ENCODE measurements at regions not wholly inside any gene's neighbourhood (a gene's known extent, or its start where the extent isn't known, plus 50 kb on each side); places are given as distances from the start of the nearest gene placed in this dataset.

DNA sequence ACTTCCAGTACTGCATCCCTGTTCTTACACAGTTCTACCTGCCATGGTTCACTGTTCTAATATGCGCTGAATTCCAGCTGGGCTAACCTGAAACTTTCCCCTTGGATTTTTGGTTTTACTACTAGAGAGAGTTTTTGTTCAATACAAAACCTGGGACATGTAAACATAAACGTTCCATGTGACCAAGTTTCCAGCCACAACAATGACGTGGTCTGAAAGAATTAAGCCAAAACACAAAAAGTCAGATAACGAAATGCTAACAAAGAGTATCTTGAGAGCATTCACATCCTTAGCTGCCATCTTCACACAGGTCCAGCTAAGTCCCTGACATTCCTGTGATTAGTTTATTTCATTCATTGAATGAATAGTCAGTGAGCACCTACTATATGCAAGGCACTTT, 467.0 kb upstream of the PKDCC start:
- Histone ChIP-seq H3K27ac (replicated peaks; ENCODE audit: low read length) (no peak overlapping the region), H3K4me1 (ENCODE audit: control insufficient read depth in 2 of 2, insufficient read depth in 1 of 2, low read depth in 1 of 2, low read length in 2 of 2) (no peaks in the 10 kb centered on the region), H4K91ac (ENCODE audit: low read depth, low read length, poor library complexity) (no peak overlapping the region), H3K4ac (ENCODE audit: low read length) (no peak overlapping the region), H2AK5ac (ENCODE audit: low read depth, low read length) (no peak overlapping the region), H2BK5ac (ENCODE audit: low read length) (no peak overlapping the region), H3K4me2 (ENCODE audit: insufficient read depth, low read length, poor library complexity, severe bottlenecking) (no peak overlapping the region), H3K18ac (ENCODE audit: low read length) (no peak overlapping the region), H2AFZ (ENCODE audit: low read length) (no peak overlapping the region), H3K79me1 (ENCODE audit: low read depth, low read length) (no peaks in the 10 kb centered on the region), H3K9ac (ENCODE audit: low read depth, low read length, poor library complexity) (no peak overlapping the region), H3K27me3 (ENCODE audit: control insufficient read depth in 3 of 3, insufficient read depth in 3 of 3, low read depth in 1 of 3, low read length in 3 of 3) (no peaks in the 10 kb centered on the region), H3K23ac (ENCODE audit: low read depth, low read length, poor library complexity) (no peak overlapping the region), H3K14ac (ENCODE audit: low read length) (no peak overlapping the region), H2BK15ac (ENCODE audit: low read length) (no peak overlapping the region), H4K8ac (ENCODE audit: low read depth, low read length) (no peak overlapping the region), H3K9me3 (replicated peaks in 1 of 2; ENCODE audit: control insufficient read depth in 2 of 2, insufficient read depth in 1 of 2, low read depth in 1 of 2, low read length in 2 of 2) (no peaks in the 10 kb centered on the region), H2BK120ac (ENCODE audit: low read depth, low read length) (no peak overlapping the region), H3K36me3 (replicated peaks in 1 of 2; ENCODE audit: control insufficient read depth in 2 of 2, insufficient read depth in 2 of 2, low read length in 2 of 2) (no peaks in the 10 kb centered on the region), H3K4me3 (ENCODE audit: low read length in 2 of 2) (no peak overlapping the region), H2BK12ac (ENCODE audit: low read length) (no peak overlapping the region)
- DNase-seq (ENCODE audit: low spot score): no peak
- no CpG with 5 or more reads among the region's 4 CpGs for WGBS, 2 donors (ENCODE audit: extremely low coverage in 2 of 2, insufficient read length in 2 of 2, insufficient replicate concordance in 1 of 2)

DNA sequence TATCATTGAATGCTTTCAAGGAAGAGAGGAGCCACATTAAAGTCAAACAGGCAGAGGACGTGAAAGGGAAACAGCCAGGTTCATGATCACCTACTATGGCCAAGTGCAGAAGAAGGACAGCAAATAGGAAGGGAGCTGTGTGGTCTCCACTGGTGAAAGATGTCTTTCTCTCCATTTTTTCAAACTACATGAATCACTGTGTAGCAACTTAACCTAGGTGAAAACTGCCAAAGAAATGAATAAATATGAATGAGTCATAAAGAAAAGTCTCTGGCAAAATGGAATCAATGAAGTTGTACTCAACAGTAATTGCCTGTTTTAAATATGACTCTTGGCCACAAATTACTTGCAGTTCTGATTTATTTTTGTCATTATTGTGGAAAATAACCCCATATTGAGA, 452.6 kb upstream of the PKDCC start:
- Histone ChIP-seq H4K8ac (ENCODE audit: low read depth, low read length) (no peak overlapping the region), H3K4me3 (ENCODE audit: low read length in 2 of 2) (no peak overlapping the region), H2AK5ac (ENCODE audit: low read depth, low read length) (no peak overlapping the region), H3K18ac (ENCODE audit: low read length) (no peak overlapping the region), H2BK5ac (ENCODE audit: low read length) (no peak overlapping the region), H2BK12ac (ENCODE audit: low read length) (no peak overlapping the region), H3K36me3 (replicated peaks in 1 of 2; ENCODE audit: control insufficient read depth in 2 of 2, insufficient read depth in 2 of 2, low read length in 2 of 2) (no peaks in the 10 kb centered on the region), H3K14ac (ENCODE audit: low read length) (no peak overlapping the region), H2AFZ (ENCODE audit: low read length) (no peak overlapping the region), H3K9ac (ENCODE audit: low read depth, low read length, poor library complexity) (no peak overlapping the region), H3K4ac (ENCODE audit: low read length) (no peak overlapping the region), H3K23ac (ENCODE audit: low read depth, low read length, poor library complexity) (no peak overlapping the region), H2BK15ac (ENCODE audit: low read length) (no peak overlapping the region), H3K27ac (replicated peaks; ENCODE audit: low read length) (no peak overlapping the region), H3K79me1 (ENCODE audit: low read depth, low read length) (no peaks in the 10 kb centered on the region), H3K27me3 (ENCODE audit: control insufficient read depth in 3 of 3, insufficient read depth in 3 of 3, low read depth in 1 of 3, low read length in 3 of 3) (no peaks in the 10 kb centered on the region), H4K91ac (ENCODE audit: low read depth, low read length, poor library complexity) (no peak overlapping the region), H3K4me2 (ENCODE audit: insufficient read depth, low read length, poor library complexity, severe bottlenecking) (no peak overlapping the region), H3K4me1 (ENCODE audit: control insufficient read depth in 2 of 2, insufficient read depth in 1 of 2, low read depth in 1 of 2, low read length in 2 of 2) (no peaks in the 10 kb centered on the region), H2BK120ac (ENCODE audit: low read depth, low read length) (no peak overlapping the region), H3K9me3 (replicated peaks in 1 of 2; ENCODE audit: control insufficient read depth in 2 of 2, insufficient read depth in 1 of 2, low read depth in 1 of 2, low read length in 2 of 2) (no peaks in the 10 kb centered on the region)
- DNase-seq (ENCODE audit: low spot score): no peak
- no CpG with 5 or more reads among the region's 1 CpG for WGBS, 2 donors (ENCODE audit: extremely low coverage in 2 of 2, insufficient read length in 2 of 2, insufficient replicate concordance in 1 of 2)

DNA sequence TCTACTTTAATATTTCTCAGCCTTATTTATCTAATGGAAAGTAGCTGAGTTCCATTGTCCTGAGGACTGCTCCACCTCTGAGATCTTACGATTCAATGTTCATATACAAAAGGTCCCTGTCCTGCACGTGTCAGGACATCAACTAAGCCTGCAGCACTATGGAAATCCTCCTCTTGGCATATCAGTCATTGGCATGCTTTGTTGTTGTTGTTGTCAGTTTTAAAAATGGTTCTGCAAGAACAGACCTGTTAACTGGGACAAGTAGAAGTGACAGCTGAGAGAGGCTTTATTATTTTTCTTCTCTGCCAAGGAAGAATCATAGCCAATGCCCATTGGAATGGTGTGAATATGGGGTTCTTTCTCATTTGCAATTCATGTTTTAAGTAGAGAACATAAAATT, 450.1 kb upstream of the PKDCC start:
- Histone ChIP-seq H2AK5ac (ENCODE audit: low read depth, low read length) (no peak overlapping the region), H3K18ac (ENCODE audit: low read length) (no peak overlapping the region), H3K4ac (ENCODE audit: low read length) (no peak overlapping the region), H3K27ac (replicated peaks; ENCODE audit: low read length) (no peak overlapping the region), H3K9me3 (replicated peaks in 1 of 2; ENCODE audit: control insufficient read depth in 2 of 2, insufficient read depth in 1 of 2, low read depth in 1 of 2, low read length in 2 of 2) (no peaks in the 10 kb centered on the region), H4K91ac (ENCODE audit: low read depth, low read length, poor library complexity) (no peak overlapping the region), H2BK15ac (ENCODE audit: low read length) (no peak overlapping the region), H2BK5ac (ENCODE audit: low read length) (no peak overlapping the region), H3K27me3 (ENCODE audit: control insufficient read depth in 3 of 3, insufficient read depth in 3 of 3, low read depth in 1 of 3, low read length in 3 of 3) (no peaks in the 10 kb centered on the region), H3K14ac (ENCODE audit: low read length) (no peak overlapping the region), H3K79me1 (ENCODE audit: low read depth, low read length) (no peaks in the 10 kb centered on the region), H2AFZ (ENCODE audit: low read length) (no peak overlapping the region), H2BK120ac (ENCODE audit: low read depth, low read length) (no peak overlapping the region), H3K36me3 (replicated peaks in 1 of 2; ENCODE audit: control insufficient read depth in 2 of 2, insufficient read depth in 2 of 2, low read length in 2 of 2) (no peaks in the 10 kb centered on the region), H4K8ac (ENCODE audit: low read depth, low read length) (no peak overlapping the region), H3K9ac (ENCODE audit: low read depth, low read length, poor library complexity) (no peak overlapping the region), H3K23ac (ENCODE audit: low read depth, low read length, poor library complexity) (no peak overlapping the region), H2BK12ac (ENCODE audit: low read length) (no peak overlapping the region), H3K4me1 (ENCODE audit: control insufficient read depth in 2 of 2, insufficient read depth in 1 of 2, low read depth in 1 of 2, low read length in 2 of 2) (no peaks in the 10 kb centered on the region), H3K4me3 (ENCODE audit: low read length in 2 of 2) (no peak overlapping the region), H3K4me2 (ENCODE audit: insufficient read depth, low read length, poor library complexity, severe bottlenecking) (no peak overlapping the region)
- DNase-seq (ENCODE audit: low spot score): no peak
- no CpG with 5 or more reads among the region's 2 CpGs for WGBS, 2 donors (ENCODE audit: extremely low coverage in 2 of 2, insufficient read length in 2 of 2, insufficient replicate concordance in 1 of 2)

DNA sequence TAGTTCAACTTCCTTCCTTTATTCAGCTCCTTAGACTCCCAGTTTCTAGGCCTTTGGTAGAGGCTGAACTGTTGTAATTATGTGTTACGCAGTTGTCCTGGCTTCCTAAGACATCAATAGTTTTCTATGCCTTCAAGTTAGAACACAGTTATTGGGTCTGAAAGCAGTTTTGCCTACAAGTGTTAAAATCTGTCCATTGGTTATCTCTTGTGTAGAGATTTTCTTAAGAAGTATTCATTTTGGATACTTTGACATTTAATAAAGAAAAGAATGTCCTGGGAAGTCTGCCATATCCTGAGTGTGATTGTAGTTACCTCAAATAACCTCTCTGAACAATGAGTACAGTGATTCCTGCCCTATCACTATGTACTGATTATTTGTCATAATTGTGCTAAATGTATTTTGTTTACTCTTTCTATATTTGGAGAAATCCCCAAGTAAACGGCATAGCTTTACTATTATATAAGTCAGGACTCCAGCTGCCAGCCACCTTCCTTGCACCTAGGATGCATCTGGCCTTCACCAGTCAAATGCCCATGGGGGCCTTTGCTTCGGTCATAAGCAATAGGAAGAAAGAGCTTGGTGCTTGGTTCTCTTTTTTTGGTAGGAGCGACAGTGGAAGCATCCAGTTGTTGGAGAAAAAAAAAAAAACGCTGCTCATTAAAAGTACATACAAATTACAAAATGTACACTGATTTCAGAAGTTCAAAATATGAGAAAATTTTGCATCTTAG, 449.5 kb upstream of the PKDCC start:
- no peak overlapping the region for H3K23ac ChIP-seq (ENCODE audit: low read depth, low read length, poor library complexity)
- H2AK5ac ChIP-seq (ENCODE audit: low read depth, low read length): no peak overlapping the region
- H3K4me2 ChIP-seq (ENCODE audit: insufficient read depth, low read length, poor library complexity, severe bottlenecking): no peak overlapping the region
- H2BK15ac ChIP-seq (ENCODE audit: low read length): no peak overlapping the region
- H3K27ac ChIP-seq (replicated peaks; ENCODE audit: low read length): no peak overlapping the region
- H3K9ac ChIP-seq (ENCODE audit: low read depth, low read length, poor library complexity): no peak overlapping the region
- WGBS, 2 donors (ENCODE audit: extremely low coverage in 2 of 2, insufficient read length in 2 of 2, insufficient replicate concordance in 1 of 2): no CpG with 5 or more reads among the region's 5 CpGs
- no peak overlapping the region for H3K14ac ChIP-seq (ENCODE audit: low read length)
- H3K4ac ChIP-seq (ENCODE audit: low read length): no peak overlapping the region
- no peak overlapping the region for H2BK120ac ChIP-seq (ENCODE audit: low read depth, low read length)
- H2BK5ac ChIP-seq (ENCODE audit: low read length): no peak overlapping the region
- no peaks in the 10 kb centered on the region for H3K36me3 ChIP-seq (replicated peaks in 1 of 2; ENCODE audit: control insufficient read depth in 2 of 2, insufficient read depth in 2 of 2, low read length in 2 of 2)
- H2BK12ac ChIP-seq (ENCODE audit: low read length): no peak overlapping the region
- H3K79me1 ChIP-seq (ENCODE audit: low read depth, low read length): no peaks in the 10 kb centered on the region
- H3K4me3 ChIP-seq (ENCODE audit: low read length in 2 of 2): no peak overlapping the region
- H4K91ac ChIP-seq (ENCODE audit: low read depth, low read length, poor library complexity): no peak overlapping the region
- no peaks in the 10 kb centered on the region for H3K27me3 ChIP-seq (ENCODE audit: control insufficient read depth in 3 of 3, insufficient read depth in 3 of 3, low read depth in 1 of 3, low read length in 3 of 3)
- no peak for DNase-seq (ENCODE audit: low spot score)
- H3K18ac ChIP-seq (ENCODE audit: low read length): no peak overlapping the region
- no peak overlapping the region for H4K8ac ChIP-seq (ENCODE audit: low read depth, low read length)
- H2AFZ ChIP-seq (ENCODE audit: low read length): no peak overlapping the region
- H3K9me3 ChIP-seq (replicated peaks in 1 of 2; ENCODE audit: control insufficient read depth in 2 of 2, insufficient read depth in 1 of 2, low read depth in 1 of 2, low read length in 2 of 2): no peaks in the 10 kb centered on the region
- no peaks in the 10 kb centered on the region for H3K4me1 ChIP-seq (ENCODE audit: control insufficient read depth in 2 of 2, insufficient read depth in 1 of 2, low read depth in 1 of 2, low read length in 2 of 2)
